ENCODE measurements at regions not wholly inside any gene's neighbourhood (a gene's known extent, or its start where the extent isn't known, plus 50 kb on each side); places are given as distances from the start of the nearest gene placed in this dataset.
"Not testable (repeated sequence)": the region's sequence is repeated elsewhere in the genome, so short reads cannot be mapped to it uniquely, and the experiment has no call there.

- Histone ChIP-seq H3K27me3 (ENCODE audit: insufficient read depth, low read length) (no peaks in the 10 kb centered on the region), H3K4me1 (ENCODE audit: insufficient read depth, low read length) (peaks cover 25% of the 10 kb centered on the region), H3K9me3 (ENCODE audit: low read length) (peaks cover 4% of the 10 kb centered on the region), H3K36me3 (ENCODE audit: insufficient read depth, low read length) (no peaks in the 10 kb centered on the region), H3K4me3 (ENCODE audit: low read length) (no peak overlapping the region), H2AFZ (ENCODE audit: low read depth, low read length) (no peak overlapping the region)
Measured at GRCh38 chr3:177461765-177462164, 264.5 kb upstream of the TBL1XR1 start.

- H3K4me3 ChIP-seq (ENCODE audit: low read length); H3K9me3 ChIP-seq (ENCODE audit: low read length); H3K27me3 ChIP-seq (ENCODE audit: insufficient read depth, low read length); H2AFZ ChIP-seq (ENCODE audit: low read depth, low read length); H3K36me3 ChIP-seq (ENCODE audit: insufficient read depth, low read length): not testable (repeated sequence)
- H3K4me1 ChIP-seq (ENCODE audit: insufficient read depth, low read length) = peaks cover 29% of the 10 kb centered on the region
Measured at GRCh38 chr3:177463341-177463740, 266.1 kb upstream of the TBL1XR1 start.

GRCh38 chr3:177463863-177464262, 266.6 kb upstream of the TBL1XR1 start:
- Histone ChIP-seq H3K4me1 (ENCODE audit: insufficient read depth, low read length) (peaks cover 33% of the 10 kb centered on the region), H3K27me3 (ENCODE audit: insufficient read depth, low read length) (no peaks in the 10 kb centered on the region), H3K4me3 (ENCODE audit: low read length) (no peak overlapping the region), H2AFZ (ENCODE audit: low read depth, low read length) (no peak overlapping the region), H3K36me3 (ENCODE audit: insufficient read depth, low read length) (no peaks in the 10 kb centered on the region), H3K9me3 (ENCODE audit: low read length) (no peaks in the 10 kb centered on the region)

- H3K27me3 ChIP-seq (ENCODE audit: insufficient read depth, low read length) = no peaks in the 10 kb centered on the region
- H3K4me3 ChIP-seq (ENCODE audit: low read length) = no peak overlapping the region
- no peak overlapping the region for H2AFZ ChIP-seq (ENCODE audit: low read depth, low read length)
- H3K9me3 ChIP-seq (ENCODE audit: low read length) = no peaks in the 10 kb centered on the region
- no peaks in the 10 kb centered on the region for H3K36me3 ChIP-seq (ENCODE audit: insufficient read depth, low read length)
- peaks cover 31% of the 10 kb centered on the region for H3K4me1 ChIP-seq (ENCODE audit: insufficient read depth, low read length)
Measured at GRCh38 chr3:177464392-177465256, 267.3 kb upstream of the TBL1XR1 start.

GRCh38 chr3:177465257-177465642, 268.0 kb upstream of the TBL1XR1 start:
- no peak overlapping the region for H2AFZ ChIP-seq (ENCODE audit: low read depth, low read length)
- H3K36me3 ChIP-seq (ENCODE audit: insufficient read depth, low read length) = no peaks in the 10 kb centered on the region
- peaks cover 24% of the 10 kb centered on the region for H3K4me1 ChIP-seq (ENCODE audit: insufficient read depth, low read length)
- no peaks in the 10 kb centered on the region for H3K9me3 ChIP-seq (ENCODE audit: low read length)
- H3K27me3 ChIP-seq (ENCODE audit: insufficient read depth, low read length) = no peaks in the 10 kb centered on the region
- no peak overlapping the region for H3K4me3 ChIP-seq (ENCODE audit: low read length)

- no peak overlapping the region for H2AFZ ChIP-seq (ENCODE audit: low read depth, low read length)
- H3K4me1 ChIP-seq (ENCODE audit: insufficient read depth, low read length) = peaks cover 16% of the 10 kb centered on the region
Measured at GRCh38 chr3:177466074-177466473, 268.8 kb upstream of the TBL1XR1 start.

GRCh38 chr3:177466622-177467021, 269.3 kb upstream of the TBL1XR1 start:
- not testable (repeated sequence) for H3K36me3 ChIP-seq (ENCODE audit: insufficient read depth, low read length); H3K4me3 ChIP-seq (ENCODE audit: low read length); H3K9me3 ChIP-seq (ENCODE audit: low read length); H2AFZ ChIP-seq (ENCODE audit: low read depth, low read length); H3K27me3 ChIP-seq (ENCODE audit: insufficient read depth, low read length)
- H3K4me1 ChIP-seq (ENCODE audit: insufficient read depth, low read length) = peaks cover 16% of the 10 kb centered on the region

More at GRCh38 chr3:177466074-177466473, 268.8 kb upstream of the TBL1XR1 start:
- no peaks in the 10 kb centered on the region for H3K9me3 ChIP-seq (ENCODE audit: low read length)
- H3K36me3 ChIP-seq (ENCODE audit: insufficient read depth, low read length) = no peaks in the 10 kb centered on the region
- H3K4me3 ChIP-seq (ENCODE audit: low read length) = no peak overlapping the region
- H3K27me3 ChIP-seq (ENCODE audit: insufficient read depth, low read length) = no peaks in the 10 kb centered on the region

GRCh38 chr3:177467247-177467985, 270.1 kb upstream of the TBL1XR1 start:
- H3K4me1 ChIP-seq (ENCODE audit: insufficient read depth, low read length) = peaks cover 20% of the 10 kb centered on the region
- H2AFZ ChIP-seq (ENCODE audit: low read depth, low read length) = no peak overlapping the region
- no peak overlapping the region for H3K4me3 ChIP-seq (ENCODE audit: low read length)
- no peaks in the 10 kb centered on the region for H3K36me3 ChIP-seq (ENCODE audit: insufficient read depth, low read length)
- no peaks in the 10 kb centered on the region for H3K27me3 ChIP-seq (ENCODE audit: insufficient read depth, low read length)
- no peaks in the 10 kb centered on the region for H3K9me3 ChIP-seq (ENCODE audit: low read length)

- no peak overlapping the region for H2AFZ ChIP-seq (ENCODE audit: low read depth, low read length)
- H3K4me3 ChIP-seq (ENCODE audit: low read length) = no peak overlapping the region
- H3K36me3 ChIP-seq (ENCODE audit: insufficient read depth, low read length) = no peaks in the 10 kb centered on the region
- peaks cover 29% of the 10 kb centered on the region for H3K4me1 ChIP-seq (ENCODE audit: insufficient read depth, low read length)
- no peaks in the 10 kb centered on the region for H3K9me3 ChIP-seq (ENCODE audit: low read length)
- no peaks in the 10 kb centered on the region for H3K27me3 ChIP-seq (ENCODE audit: insufficient read depth, low read length)
Measured at GRCh38 chr3:177468331-177468730, 271.0 kb upstream of the TBL1XR1 start.

- no peak overlapping the region for H3K4me3 ChIP-seq (ENCODE audit: low read length)
- no peaks in the 10 kb centered on the region for H3K27me3 ChIP-seq (ENCODE audit: insufficient read depth, low read length)
- H2AFZ ChIP-seq (ENCODE audit: low read depth, low read length) = no peak overlapping the region
- H3K4me1 ChIP-seq (ENCODE audit: insufficient read depth, low read length) = peaks cover 27% of the 10 kb centered on the region
- no peaks in the 10 kb centered on the region for H3K36me3 ChIP-seq (ENCODE audit: insufficient read depth, low read length)
- H3K9me3 ChIP-seq (ENCODE audit: low read length) = no peaks in the 10 kb centered on the region
Measured at GRCh38 chr3:177468816-177469215, 271.5 kb upstream of the TBL1XR1 start.

GRCh38 chr3:177469216-177469615, 271.9 kb upstream of the TBL1XR1 start:
- Histone ChIP-seq H3K4me1 (ENCODE audit: insufficient read depth, low read length) (peaks cover 26% of the 10 kb centered on the region), H3K9me3 (ENCODE audit: low read length) (no peaks in the 10 kb centered on the region), H2AFZ (ENCODE audit: low read depth, low read length) (no peak overlapping the region), H3K36me3 (ENCODE audit: insufficient read depth, low read length) (no peaks in the 10 kb centered on the region), H3K27me3 (ENCODE audit: insufficient read depth, low read length) (no peaks in the 10 kb centered on the region), H3K4me3 (ENCODE audit: low read length) (no peak overlapping the region)

- no peak overlapping the region for H2AFZ ChIP-seq (ENCODE audit: low read depth, low read length)
- H3K4me3 ChIP-seq (ENCODE audit: low read length) = no peak overlapping the region
- H3K27me3 ChIP-seq (ENCODE audit: insufficient read depth, low read length) = no peaks in the 10 kb centered on the region
- peaks cover 29% of the 10 kb centered on the region for H3K4me1 ChIP-seq (ENCODE audit: insufficient read depth, low read length)
- no peaks in the 10 kb centered on the region for H3K36me3 ChIP-seq (ENCODE audit: insufficient read depth, low read length)
- H3K9me3 ChIP-seq (ENCODE audit: low read length) = no peaks in the 10 kb centered on the region
Measured at GRCh38 chr3:177470197-177470941, 273.1 kb upstream of the TBL1XR1 start.

Data from neuron (in vitro differentiated cells).